DMS 273 (cell line): ENCODE measurements at regions not wholly inside any gene's neighbourhood (a gene's known extent, or its start where the extent isn't known, plus 50 kb on each side); places are given as distances from the start of the nearest gene placed in this dataset.
"Not testable (repeated sequence)": the region's sequence is repeated elsewhere in the genome, so short reads cannot be mapped to it uniquely, and the experiment has no call there.

Experiments
- DNase-seq: peaks from one replicate; lab custom pipeline; 2025; ENCODE audit not compliant: unreplicated experiment; lab: John Stamatoyannopoulos, UW

GRCh38 chr22:34422948-34423347 is 502.7 kb upstream of the LARGE1 start:
- not testable (repeated sequence) for DNase-seq

- DNase-seq: no peak
These were observed 507.2 kb upstream of the LARGE1 start for GRCh38 chr22:34427436-34427835.

- DNase-seq: no peak
These were observed 507.6 kb upstream of the LARGE1 start for GRCh38 chr22:34427841-34428240.

GRCh38 chr22:34429314-34429713 is 509.0 kb upstream of the LARGE1 start:
- DNase-seq: no peak

- no peak for DNase-seq
These were observed 510.1 kb upstream of the LARGE1 start for GRCh38 chr22:34430386-34430785.

- no peak for DNase-seq
These were observed 514.1 kb upstream of the LARGE1 start for GRCh38 chr22:34434371-34434770.

GRCh38 chr22:34437140-34437539 is 516.9 kb upstream of the LARGE1 start:
- DNase-seq: no peak

GRCh38 chr22:34454598-34454997 is 534.3 kb upstream of the LARGE1 start:
- DNase-seq: no peak

GRCh38 chr22:34462795-34463194 is 542.5 kb upstream of the LARGE1 start:
- DNase-seq: no peak

- no peak for DNase-seq
These were observed 555.6 kb upstream of the LARGE1 start for GRCh38 chr22:34475886-34476285.

- DNase-seq: no peak
These were observed 556.5 kb upstream of the LARGE1 start for GRCh38 chr22:34476762-34477161.

- DNase-seq: no peak
These were observed 560.8 kb upstream of the LARGE1 start for GRCh38 chr22:34481090-34481489.

GRCh38 chr22:34486381-34486780 is 566.1 kb upstream of the LARGE1 start:
- DNase-seq: no peak

- DNase-seq: no peak
These were observed 569.6 kb upstream of the LARGE1 start for GRCh38 chr22:34489861-34490260.

- no peak for DNase-seq
These were observed 570.6 kb upstream of the LARGE1 start for GRCh38 chr22:34490886-34491285.

- DNase-seq: no peak
These were observed 572.5 kb upstream of the ISX start for GRCh38 chr22:34493486-34493885.

GRCh38 chr22:34501366-34501965 is 564.5 kb upstream of the ISX start:
- no peak for DNase-seq

GRCh38 chr22:34502821-34503220 is 563.1 kb upstream of the ISX start:
- no peak for DNase-seq

GRCh38 chr22:34508797-34509196 is 557.2 kb upstream of the ISX start:
- DNase-seq: no peak

- DNase-seq: no peak
These were observed 539.3 kb upstream of the ISX start for GRCh38 chr22:34526681-34527080.

- DNase-seq: no peak
These were observed 531.9 kb upstream of the ISX start for GRCh38 chr22:34534101-34534500.

GRCh38 chr22:34567367-34567766 is 498.6 kb upstream of the ISX start:
- no peak for DNase-seq

GRCh38 chr22:34570408-34570807 is 495.6 kb upstream of the ISX start:
- no peak for DNase-seq

- no peak for DNase-seq
These were observed 486.4 kb upstream of the ISX start for GRCh38 chr22:34579519-34579918.
